ENCODE measurements at regions not wholly inside any gene's neighbourhood (a gene's known extent, or its start where the extent isn't known, plus 50 kb on each side); places are given as distances from the start of the nearest gene placed in this dataset.

DNA sequence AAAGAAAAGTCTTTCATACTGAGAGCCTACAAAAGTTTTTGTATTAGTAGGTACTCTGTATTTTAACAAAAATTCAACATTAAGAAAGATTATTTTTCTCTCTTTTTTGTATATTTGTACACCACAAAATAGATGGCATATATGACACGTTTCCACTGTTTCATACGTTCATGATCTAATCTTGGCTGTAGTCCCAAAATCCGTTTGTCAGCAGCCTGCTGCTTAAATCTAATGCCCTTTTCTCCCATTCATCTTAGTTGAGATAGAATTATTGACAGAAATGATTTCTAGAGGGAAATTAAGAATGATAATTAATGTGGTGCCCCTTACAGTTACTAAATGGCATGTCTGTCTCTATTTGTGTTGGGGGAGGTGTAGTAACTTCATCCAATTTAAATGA is 140.7 kb upstream of the NOVA1 start:
- Histone ChIP-seq H3K27ac (ENCODE audit: low read depth in 1 of 2, low read length in 1 of 2) (no peak overlapping the region), H3K4me3 (no peak overlapping the region), H3K9me3 (ENCODE audit: control insufficient read depth in 4 of 4, insufficient read depth in 3 of 4, low read length in 3 of 4) (peaks cover 0 to 2% (median 0%) of the 10 kb centered on the region in 4 donors), H3K9ac (ENCODE audit: insufficient read depth in 1 of 2, low read length in 2 of 2) (no peak overlapping the region), H3K4me1 (ENCODE audit: control insufficient read depth in 5 of 5, insufficient read depth in 5 of 5, low read length in 5 of 5) (no peaks in the 10 kb centered on the region), H3K27me3 (ENCODE audit: control insufficient read depth in 3 of 3, insufficient read depth in 3 of 3, low read length in 2 of 3) (no peaks in the 10 kb centered on the region), H3K36me3 (ENCODE audit: control insufficient read depth in 4 of 4, insufficient read depth in 4 of 4, low read length in 4 of 4) (no peaks in the 10 kb centered on the region)
- peak in 1 of 3 donors; percentile 6 for DNase-seq
- TF ChIP-seq, protein P1, sequence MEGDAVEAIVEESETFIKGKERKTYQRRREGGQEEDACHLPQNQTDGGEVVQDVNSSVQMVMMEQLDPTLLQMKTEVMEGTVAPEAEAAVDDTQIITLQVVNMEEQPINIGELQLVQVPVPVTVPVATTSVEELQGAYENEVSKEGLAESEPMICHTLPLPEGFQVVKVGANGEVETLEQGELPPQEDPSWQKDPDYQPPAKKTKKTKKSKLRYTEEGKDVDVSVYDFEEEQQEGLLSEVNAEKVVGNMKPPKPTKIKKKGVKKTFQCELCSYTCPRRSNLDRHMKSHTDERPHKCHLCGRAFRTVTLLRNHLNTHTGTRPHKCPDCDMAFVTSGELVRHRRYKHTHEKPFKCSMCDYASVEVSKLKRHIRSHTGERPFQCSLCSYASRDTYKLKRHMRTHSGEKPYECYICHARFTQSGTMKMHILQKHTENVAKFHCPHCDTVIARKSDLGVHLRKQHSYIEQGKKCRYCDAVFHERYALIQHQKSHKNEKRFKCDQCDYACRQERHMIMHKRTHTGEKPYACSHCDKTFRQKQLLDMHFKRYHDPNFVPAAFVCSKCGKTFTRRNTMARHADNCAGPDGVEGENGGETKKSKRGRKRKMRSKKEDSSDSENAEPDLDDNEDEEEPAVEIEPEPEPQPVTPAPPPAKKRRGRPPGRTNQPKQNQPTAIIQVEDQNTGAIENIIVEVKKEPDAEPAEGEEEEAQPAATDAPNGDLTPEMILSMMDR (IDR thresholded peaks at IDR 0.05; ENCODE audit: control extremely low read depth, extremely low read depth) = no peak
- no peak for ATAC-seq (ENCODE audit: insufficient read depth, low FRiP score)
- WGBS, 2 donors = 33 to 65% methylated on average over 3 of the region's 3 CpGs

DNA sequence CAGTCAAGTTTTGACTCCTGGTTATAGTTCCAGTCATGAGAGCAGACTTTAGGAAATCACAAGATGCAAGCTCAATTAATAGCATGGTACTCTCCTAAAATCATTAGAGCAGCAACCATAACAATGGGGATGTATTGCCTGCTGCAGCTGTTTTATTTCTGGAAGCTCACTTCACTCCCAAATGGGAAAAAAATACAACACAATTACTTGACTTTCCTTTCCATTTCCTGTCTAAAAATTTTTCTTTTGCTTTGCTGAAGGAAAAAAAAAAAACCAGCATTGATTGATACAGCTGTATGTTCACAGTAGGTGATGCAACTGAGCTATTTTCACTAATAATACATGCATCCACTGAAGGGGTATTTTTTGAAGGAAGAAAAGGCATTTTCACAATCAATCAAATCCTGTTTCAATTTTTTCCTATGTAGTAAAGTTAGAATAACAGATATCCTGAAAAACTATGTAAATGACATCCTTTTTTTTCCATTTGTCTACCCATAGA is 143.9 kb upstream of the NOVA1 start:
- TF ChIP-seq, protein P1 (IDR thresholded peaks at IDR 0.05; ENCODE audit: control extremely low read depth, extremely low read depth) = no peak
- Histone ChIP-seq H3K4me3 (no peak overlapping the region), H3K36me3 (ENCODE audit: control insufficient read depth in 4 of 4, insufficient read depth in 4 of 4, low read length in 4 of 4) (no peaks in the 10 kb centered on the region), H3K27me3 (ENCODE audit: control insufficient read depth in 3 of 3, insufficient read depth in 3 of 3, low read length in 2 of 3) (no peaks in the 10 kb centered on the region), H3K9me3 (ENCODE audit: control insufficient read depth in 4 of 4, insufficient read depth in 3 of 4, low read length in 3 of 4) (peaks cover 0 to 2% (median 0%) of the 10 kb centered on the region in 4 donors), H3K27ac (ENCODE audit: low read depth in 1 of 2, low read length in 1 of 2) (no peak overlapping the region), H3K9ac (ENCODE audit: insufficient read depth in 1 of 2, low read length in 2 of 2) (no peak overlapping the region), H3K4me1 (ENCODE audit: control insufficient read depth in 5 of 5, insufficient read depth in 5 of 5, low read length in 5 of 5) (no peaks in the 10 kb centered on the region)
- no peak for DNase-seq
- no peak for ATAC-seq (ENCODE audit: insufficient read depth, low FRiP score)

DNA sequence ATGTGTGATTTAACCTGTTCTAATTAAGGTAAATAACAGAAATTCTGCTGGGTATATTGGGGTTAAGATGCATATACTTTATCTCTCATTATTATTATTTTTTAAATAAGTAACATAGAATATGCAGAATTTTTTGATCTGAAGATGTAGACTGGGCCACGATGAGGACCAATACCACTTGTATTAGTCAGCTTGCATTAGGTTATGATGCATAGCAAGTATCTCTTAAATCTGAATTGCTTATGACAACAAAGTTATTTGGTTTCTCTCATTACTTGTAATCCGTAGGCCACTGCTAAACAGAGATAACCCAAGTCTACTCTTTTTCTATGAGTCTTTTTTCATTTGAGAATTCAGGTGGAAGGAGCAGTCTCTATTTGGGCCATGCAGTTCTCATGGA is 145.5 kb upstream of the NOVA1 start:
- no peak overlapping the region for H3K9ac ChIP-seq (ENCODE audit: insufficient read depth in 1 of 2, low read length in 2 of 2)
- H3K27me3 ChIP-seq (ENCODE audit: control insufficient read depth in 3 of 3, insufficient read depth in 3 of 3, low read length in 2 of 3) = no peaks in the 10 kb centered on the region
- DNase-seq (no peak), ATAC-seq (ENCODE audit: insufficient read depth, low FRiP score) (no peak)
- H3K9me3 ChIP-seq (ENCODE audit: control insufficient read depth in 4 of 4, insufficient read depth in 3 of 4, low read length in 3 of 4) = peaks cover 0 to 2% (median 0%) of the 10 kb centered on the region in 4 donors
- H3K4me3 ChIP-seq = no peak overlapping the region
- H3K4me1 ChIP-seq (ENCODE audit: control insufficient read depth in 5 of 5, insufficient read depth in 5 of 5, low read length in 5 of 5) = no peaks in the 10 kb centered on the region
- 79 to 83% methylated on average over 2 of the region's 2 CpGs for WGBS, 2 donors
- H3K27ac ChIP-seq (ENCODE audit: low read depth in 1 of 2, low read length in 1 of 2) = no peak overlapping the region
- TF ChIP-seq, protein P1 (IDR thresholded peaks at IDR 0.05; ENCODE audit: control extremely low read depth, extremely low read depth) = no peak
- H3K36me3 ChIP-seq (ENCODE audit: control insufficient read depth in 4 of 4, insufficient read depth in 4 of 4, low read length in 4 of 4) = no peaks in the 10 kb centered on the region

DNA sequence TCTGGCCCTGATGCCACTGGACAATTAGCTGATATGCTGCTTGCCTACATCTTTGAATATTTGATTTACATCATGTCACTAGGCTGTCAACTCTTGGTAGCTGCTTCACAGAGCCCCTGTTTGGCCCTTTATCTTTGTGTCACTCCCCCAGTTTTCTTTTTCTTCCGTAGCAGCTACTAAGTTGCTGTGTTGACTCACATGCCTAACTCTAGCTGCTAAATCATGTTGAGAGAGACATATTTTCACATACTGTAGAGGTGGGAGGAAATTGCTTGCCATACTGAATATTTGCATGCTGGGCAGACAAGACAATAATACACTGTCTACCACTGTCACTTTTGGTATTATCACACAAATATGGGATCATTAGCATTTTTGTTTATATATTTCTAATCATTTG is 147.1 kb upstream of the NOVA1 start:
- Histone ChIP-seq H3K9me3 (ENCODE audit: control insufficient read depth in 4 of 4, insufficient read depth in 3 of 4, low read length in 3 of 4) (no peaks in the 10 kb centered on the region), H3K27me3 (ENCODE audit: control insufficient read depth in 3 of 3, insufficient read depth in 3 of 3, low read length in 2 of 3) (no peaks in the 10 kb centered on the region), H3K9ac (ENCODE audit: insufficient read depth in 1 of 2, low read length in 2 of 2) (no peak overlapping the region), H3K4me1 (ENCODE audit: control insufficient read depth in 5 of 5, insufficient read depth in 5 of 5, low read length in 5 of 5) (no peaks in the 10 kb centered on the region), H3K36me3 (ENCODE audit: control insufficient read depth in 4 of 4, insufficient read depth in 4 of 4, low read length in 4 of 4) (no peaks in the 10 kb centered on the region), H3K27ac (ENCODE audit: low read depth in 1 of 2, low read length in 1 of 2) (no peak overlapping the region), H3K4me3 (no peak overlapping the region)
- TF ChIP-seq, protein P1 (IDR thresholded peaks at IDR 0.05; ENCODE audit: control extremely low read depth, extremely low read depth) = no peak
- ATAC-seq (ENCODE audit: insufficient read depth, low FRiP score) (no peak), DNase-seq (no peak)
- WGBS, 2 donors = 58 to 68% methylated on average over 1 of the region's 1 CpG

Measured in lung (tissue), 11 donors.